ENCODE measurements at regions not wholly inside any gene's neighbourhood (a gene's known extent, or its start where the extent isn't known, plus 50 kb on each side); places are given as distances from the start of the nearest gene placed in this dataset.
"Not testable (repeated sequence)": the region's sequence is repeated elsewhere in the genome, so short reads cannot be mapped to it uniquely, and the experiment has no call there.

DNA sequence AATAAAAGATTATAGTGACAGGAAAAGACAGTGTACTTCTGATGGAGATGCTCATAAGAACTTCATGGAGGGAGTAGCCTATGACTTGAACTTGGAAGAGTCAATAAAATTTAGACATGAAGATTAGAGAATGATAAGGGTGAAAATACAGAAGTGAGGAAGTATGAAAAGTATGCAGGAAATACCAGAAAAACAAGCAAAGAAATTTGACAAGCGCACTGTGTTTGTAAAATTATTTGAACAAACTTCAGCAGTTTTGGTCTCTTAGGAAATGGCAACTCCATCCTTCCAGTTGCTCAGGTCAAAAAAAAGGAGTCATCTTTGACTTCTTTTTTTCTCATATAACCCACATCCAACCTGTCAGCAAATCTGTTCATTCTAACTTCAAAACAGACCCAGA lies 864.0 kb upstream of the ZEB2 start:
- H3K36me3 ChIP-seq, result no peaks in the 10 kb centered on the region
- no peaks in the 10 kb centered on the region for H3K4me1 ChIP-seq
- DNase-seq, result no peak
- no peaks in the 10 kb centered on the region for H3K27me3 ChIP-seq
- no peaks in the 10 kb centered on the region for H3K9me3 ChIP-seq
- H3K27ac ChIP-seq, result no peak overlapping the region
- no peak overlapping the region for H3K4me3 ChIP-seq
- no peak for TF ChIP-seq POLR2A (IDR thresholded peaks at IDR 0.05)
- TF ChIP-seq, protein P1, sequence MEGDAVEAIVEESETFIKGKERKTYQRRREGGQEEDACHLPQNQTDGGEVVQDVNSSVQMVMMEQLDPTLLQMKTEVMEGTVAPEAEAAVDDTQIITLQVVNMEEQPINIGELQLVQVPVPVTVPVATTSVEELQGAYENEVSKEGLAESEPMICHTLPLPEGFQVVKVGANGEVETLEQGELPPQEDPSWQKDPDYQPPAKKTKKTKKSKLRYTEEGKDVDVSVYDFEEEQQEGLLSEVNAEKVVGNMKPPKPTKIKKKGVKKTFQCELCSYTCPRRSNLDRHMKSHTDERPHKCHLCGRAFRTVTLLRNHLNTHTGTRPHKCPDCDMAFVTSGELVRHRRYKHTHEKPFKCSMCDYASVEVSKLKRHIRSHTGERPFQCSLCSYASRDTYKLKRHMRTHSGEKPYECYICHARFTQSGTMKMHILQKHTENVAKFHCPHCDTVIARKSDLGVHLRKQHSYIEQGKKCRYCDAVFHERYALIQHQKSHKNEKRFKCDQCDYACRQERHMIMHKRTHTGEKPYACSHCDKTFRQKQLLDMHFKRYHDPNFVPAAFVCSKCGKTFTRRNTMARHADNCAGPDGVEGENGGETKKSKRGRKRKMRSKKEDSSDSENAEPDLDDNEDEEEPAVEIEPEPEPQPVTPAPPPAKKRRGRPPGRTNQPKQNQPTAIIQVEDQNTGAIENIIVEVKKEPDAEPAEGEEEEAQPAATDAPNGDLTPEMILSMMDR (IDR thresholded peaks at IDR 0.05), result no peak

DNA sequence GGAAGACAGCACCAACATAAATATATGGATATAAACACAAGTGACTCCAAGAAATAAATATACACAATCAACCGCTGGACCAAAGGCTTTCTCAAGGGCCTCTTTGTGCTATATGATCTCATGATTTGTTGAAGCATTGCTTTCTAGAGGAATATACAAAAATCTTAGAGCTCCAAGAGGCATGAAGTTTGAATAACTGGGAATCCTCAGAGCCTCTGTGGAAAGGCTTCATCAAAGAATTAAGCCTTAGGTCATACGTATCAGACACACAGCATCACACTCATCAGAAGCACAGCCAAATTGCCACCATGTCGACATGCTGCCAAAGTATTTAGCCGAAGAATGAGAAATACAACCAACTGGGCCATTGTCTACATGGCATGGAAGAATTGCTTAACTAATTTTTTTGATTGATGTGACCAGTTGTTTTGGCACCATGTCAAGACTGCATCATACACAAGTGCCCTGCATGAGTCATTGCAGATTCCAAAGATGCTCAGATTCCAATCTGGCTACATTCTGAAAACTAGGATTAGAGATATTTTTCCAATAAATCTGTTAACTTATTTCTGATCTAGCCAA lies 860.6 kb upstream of the ZEB2 start:
- DNase-seq, result no peak
- TF ChIP-seq, protein P1 (IDR thresholded peaks at IDR 0.05), result no peak
- TF ChIP-seq POLR2A (IDR thresholded peaks at IDR 0.05), result no peak
- H3K9me3 ChIP-seq, result no peaks in the 10 kb centered on the region
- H3K27ac ChIP-seq, result no peak overlapping the region
- no peaks in the 10 kb centered on the region for H3K27me3 ChIP-seq
- H3K4me3 ChIP-seq, result no peak overlapping the region
- H3K4me1 ChIP-seq, result no peaks in the 10 kb centered on the region
- no peaks in the 10 kb centered on the region for H3K36me3 ChIP-seq

DNA sequence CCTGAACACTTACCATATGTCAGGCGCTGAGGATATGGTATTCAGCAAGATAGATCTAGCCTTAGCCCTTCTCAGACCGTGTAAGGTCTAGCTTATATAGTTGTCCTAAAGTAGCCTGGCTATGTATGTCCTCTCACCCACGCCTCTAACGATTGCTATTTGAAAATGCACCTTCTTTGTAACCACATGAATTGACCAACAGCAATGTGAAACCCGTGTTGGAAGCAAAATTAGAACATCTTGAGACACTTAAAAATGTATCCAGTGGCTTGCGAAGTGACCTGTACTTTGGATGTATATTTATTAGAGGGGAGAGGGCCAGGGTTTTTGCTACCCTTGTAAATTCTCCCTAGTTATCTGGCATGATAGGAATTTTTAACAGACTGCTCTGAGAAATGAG lies 860.0 kb upstream of the ZEB2 start:
- DNase-seq, result no peak
- Histone ChIP-seq H3K27me3 (no peaks in the 10 kb centered on the region), H3K27ac (no peak overlapping the region), H3K4me3 (no peak overlapping the region), H3K9me3 (no peaks in the 10 kb centered on the region), H3K4me1 (no peaks in the 10 kb centered on the region), H3K36me3 (no peaks in the 10 kb centered on the region)
- TF ChIP-seq, protein P1 (IDR thresholded peaks at IDR 0.05), result no peak
- TF ChIP-seq POLR2A (IDR thresholded peaks at IDR 0.05), result no peak

DNA sequence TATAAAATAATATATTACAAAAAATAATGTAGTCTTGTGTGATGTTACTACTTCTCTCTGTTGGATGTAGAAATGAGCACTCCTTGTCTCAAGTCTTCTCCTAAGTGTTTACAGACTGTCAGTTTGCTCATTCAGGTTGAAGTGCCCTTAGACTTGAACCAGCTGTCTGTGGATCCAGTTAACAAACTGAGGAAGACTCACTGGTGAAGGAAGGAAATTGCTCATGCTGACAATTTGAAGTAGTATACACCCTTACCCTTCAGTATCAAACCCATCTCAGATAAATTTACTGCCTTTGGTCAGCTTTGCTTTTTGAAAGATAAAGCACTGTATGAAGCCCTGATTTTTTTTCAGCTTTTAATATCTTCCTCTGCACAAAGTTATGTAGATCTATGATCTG lies 854.2 kb upstream of the ZEB2 start:
- Histone ChIP-seq H3K27me3 (no peaks in the 10 kb centered on the region), H3K9me3 (no peaks in the 10 kb centered on the region), H3K4me3 (no peak overlapping the region), H3K4me1 (no peaks in the 10 kb centered on the region), H3K27ac (no peak overlapping the region), H3K36me3 (no peaks in the 10 kb centered on the region)
- TF ChIP-seq, protein P1 (IDR thresholded peaks at IDR 0.05), result no peak
- no peak for TF ChIP-seq POLR2A (IDR thresholded peaks at IDR 0.05)
- DNase-seq, result no peak

DNA sequence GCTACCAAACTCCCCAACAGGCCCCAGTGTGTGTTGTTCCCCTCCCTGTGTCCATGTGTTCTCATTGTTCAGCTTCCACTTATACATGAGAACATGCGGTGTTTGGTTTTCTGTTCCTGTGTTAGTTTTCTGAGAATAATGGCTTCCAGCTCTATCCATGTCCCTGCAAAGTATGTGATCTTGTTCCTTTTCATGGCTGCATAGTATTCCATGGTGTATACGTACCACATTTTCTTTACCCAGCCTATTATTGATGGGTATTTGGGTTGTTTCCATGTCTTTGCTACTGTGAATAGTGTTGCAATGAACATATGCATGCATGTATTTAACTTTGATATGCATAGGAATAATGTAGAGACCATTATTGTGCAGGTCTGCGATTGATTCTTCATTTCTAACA lies 847.4 kb upstream of the ZEB2 start:
- not testable (repeated sequence) for DNase-seq, H3K36me3 ChIP-seq, H3K4me1 ChIP-seq, H3K9me3 ChIP-seq, H3K27me3 ChIP-seq, H3K27ac ChIP-seq, H3K4me3 ChIP-seq

DNA sequence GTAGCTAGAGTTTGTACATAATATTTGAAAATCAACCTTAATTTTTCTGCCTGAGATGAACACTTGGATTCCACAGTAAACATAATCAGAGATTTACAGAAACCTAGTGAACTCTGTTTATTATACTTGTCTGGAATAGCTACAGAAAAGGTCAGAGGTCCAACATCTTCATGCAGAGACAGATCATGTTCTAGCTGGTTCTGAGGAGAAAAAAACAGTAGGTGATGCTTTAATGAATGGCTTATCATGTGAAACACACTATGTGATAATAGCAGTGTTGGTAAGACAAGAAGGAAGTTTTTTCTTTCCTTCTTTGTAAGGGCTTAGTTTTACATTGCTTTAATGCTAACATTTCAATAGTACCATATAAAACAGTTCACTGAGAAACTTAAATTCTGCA lies 846.4 kb upstream of the ZEB2 start:
- Histone ChIP-seq H3K27me3 (no peaks in the 10 kb centered on the region), H3K4me1 (no peaks in the 10 kb centered on the region), H3K36me3 (no peaks in the 10 kb centered on the region), H3K27ac (no peak overlapping the region), H3K4me3 (no peak overlapping the region), H3K9me3 (no peaks in the 10 kb centered on the region)
- TF ChIP-seq, protein P1 (IDR thresholded peaks at IDR 0.05), result no peak
- no peak for TF ChIP-seq POLR2A (IDR thresholded peaks at IDR 0.05)
- no peak for DNase-seq

Data from Peyer's patch (tissue), 4 donors.